ENCODE measurements at regions not wholly inside any gene's neighbourhood (a gene's known extent, or its start where the extent isn't known, plus 50 kb on each side); places are given as distances from the start of the nearest gene placed in this dataset.

DNA sequence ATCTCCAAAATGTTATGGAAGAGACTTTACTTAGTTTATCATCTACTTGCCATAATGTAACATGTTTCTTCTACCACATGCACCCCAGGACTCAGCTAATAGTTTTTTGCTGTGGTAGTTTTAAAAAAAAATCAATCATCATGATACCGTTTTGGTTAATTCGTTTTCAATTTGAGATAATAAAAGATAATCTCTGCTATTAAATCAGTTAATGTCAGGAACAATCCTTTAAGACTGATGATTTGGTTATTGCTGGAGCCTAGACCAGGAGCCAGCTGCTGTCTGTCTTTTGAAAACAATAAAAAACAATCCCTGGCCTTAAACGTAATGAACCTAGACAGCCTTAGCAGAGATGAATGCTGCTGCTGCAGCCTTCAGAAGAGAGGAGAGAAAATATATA lies 403.7 kb downstream of the OXSM start:
- dilution Hi-C loops (cut with MboI; ENCODE audit: extremely low pct_ligation_motif_present, low sequenced_read_pairs), result no loop called here
- no peak for FAIRE-seq
- no peak overlapping the region for H3K9ac ChIP-seq (replicated peaks; ENCODE audit: extremely low read depth, insufficient read depth, low read length)
- no peak overlapping the region for H3K4me3 ChIP-seq (replicated peaks in 1 of 3; ENCODE audit: insufficient read depth in 1 of 3, low read depth in 1 of 3, low read length in 3 of 3)
- CTCF ChIA-PET, result no interaction called here
- intact Hi-C loops (cut with micrococcal nuclease), result no loop called here
- H3K9me1 ChIP-seq (replicated peaks; ENCODE audit: control insufficient read depth, extremely low read depth, insufficient read depth, low read length), result no peaks in the 10 kb centered on the region
- no peak overlapping the region for H2AFZ ChIP-seq (ENCODE audit: low read depth, low read length)
- no peaks in the 10 kb centered on the region for H3K79me2 ChIP-seq (ENCODE audit: control insufficient read depth, insufficient read depth, low read length)
- no peaks in the 10 kb centered on the region for H3K4me1 ChIP-seq (ENCODE audit: control insufficient read depth, extremely low read depth, insufficient read depth, low read length)
- POLR2A ChIA-PET, result no interaction called here
- peaks cover 2% of the 10 kb centered on the region for H3K9me3 ChIP-seq (replicated peaks; ENCODE audit: control insufficient read depth, insufficient read depth, low read length)
- no peaks in the 10 kb centered on the region for H3K27me3 ChIP-seq (ENCODE audit: control insufficient read depth in 2 of 2, insufficient read depth in 2 of 2, low read length in 2 of 2)
- H3K36me3 ChIP-seq (ENCODE audit: control insufficient read depth in 2 of 2, extremely low read depth in 1 of 2, insufficient read depth in 2 of 2, low read length in 2 of 2), result no peaks in the 10 kb centered on the region
- TF ChIP-seq MAX (IDR thresholded peaks at IDR 0.05; ENCODE audit: insufficient read depth, insufficient read length) (no peak), MYC (IDR thresholded peaks at IDR 0.05; ENCODE audit: low read depth, low read length) (no peak), EZH2 (IDR thresholded peaks at IDR 0.05; ENCODE audit: borderline replicate concordance, low read depth, low read length, severe bottlenecking) (no peak), JUN (IDR thresholded peaks at IDR 0.05; ENCODE audit: borderline replicate concordance, insufficient read depth, insufficient read length, low read depth) (no peak), CTCF (IDR thresholded peaks at IDR 0.05; ENCODE audit: extremely low read depth in 1 of 2, insufficient read depth in 1 of 2, low read depth in 1 of 2, low read length in 2 of 2) (no peak), POLR2AphosphoS5 (IDR thresholded peaks at IDR 0.05; ENCODE audit: insufficient read depth, low read depth, low read length) (no peak), FOS (IDR thresholded peaks at IDR 0.05; ENCODE audit: borderline replicate concordance, insufficient read depth, low read length) (no peak), GATA2 (IDR thresholded peaks at IDR 0.05; ENCODE audit: insufficient read depth, insufficient read length, low read depth, low read length) (no peak), POLR2A (IDR thresholded peaks at IDR 0.05; ENCODE audit: low read depth, low read length) (no peak)
- H3K27ac ChIP-seq (ENCODE audit: insufficient read depth, low read depth, low read length), result no peak overlapping the region
- H4K20me1 ChIP-seq (replicated peaks; ENCODE audit: control insufficient read depth, extremely low read depth, insufficient read depth, low read length), result no peaks in the 10 kb centered on the region
- H3K4me2 ChIP-seq (ENCODE audit: insufficient read depth, low read length), result no peak overlapping the region
- no TSS peak for BruUV-seq (replicated peaks)
- DNase-seq (ENCODE audit: low read depth, low spot score), result no peak

Data from endothelial cell of umbilical vein (primary cell).